ENCODE measurements at regions not wholly inside any gene's neighbourhood (a gene's known extent, or its start where the extent isn't known, plus 50 kb on each side); places are given as distances from the start of the nearest gene placed in this dataset.

DNA sequence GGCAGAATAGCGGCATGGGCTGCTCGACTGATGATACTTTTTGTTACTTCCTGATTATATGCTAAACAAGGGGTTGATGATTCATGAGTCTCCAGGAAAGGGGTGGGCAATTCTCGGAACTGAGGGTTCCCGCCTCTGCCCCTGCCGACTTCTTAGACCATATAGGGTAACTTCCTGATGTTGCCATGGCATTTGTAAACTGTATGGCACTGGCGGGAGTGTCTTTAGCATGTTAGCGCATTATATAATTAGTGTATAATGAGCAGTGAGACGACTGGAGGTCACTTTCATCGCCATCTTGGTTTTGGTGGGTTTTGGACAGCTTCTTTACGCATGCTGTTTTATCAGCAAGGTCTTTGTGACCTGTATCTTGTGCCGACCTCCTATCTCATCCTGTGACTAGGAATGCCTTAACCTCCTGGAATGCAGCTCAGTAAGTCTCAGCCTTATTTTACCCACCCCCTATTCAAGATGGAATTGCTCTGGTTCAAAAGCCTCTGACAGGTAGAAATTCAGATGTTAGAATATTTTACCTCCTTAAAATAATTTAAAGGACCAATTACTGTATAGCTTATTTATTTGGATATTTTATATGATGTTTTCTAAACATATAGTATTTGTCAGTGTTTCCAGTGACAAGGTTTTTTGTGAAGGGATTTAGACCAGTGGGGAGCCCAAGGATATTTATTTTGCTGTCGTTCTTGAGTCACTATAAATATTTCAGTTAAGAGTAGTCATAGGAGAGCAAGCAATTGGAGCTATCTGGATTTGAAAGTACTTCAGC lies 90.1 kb upstream of the PIK3CG start:
- H3K27me3 ChIP-seq = no peaks in the 10 kb centered on the region
- H3K36me3 ChIP-seq = no peaks in the 10 kb centered on the region
- no peak overlapping the region for H3K27ac ChIP-seq
- DNase-seq (ENCODE audit: low spot score in 2 of 2) = no peak
- no peaks in the 10 kb centered on the region for H3K4me1 ChIP-seq
- H3K9me3 ChIP-seq = no peaks in the 10 kb centered on the region
- TF ChIP-seq POLR2AphosphoS5 (IDR thresholded peaks at IDR 0.05) (no peak), POLR2A (IDR thresholded peaks at IDR 0.05) (no peak), EP300 (IDR thresholded peaks at IDR 0.05) (no peak)
- TF ChIP-seq, protein P1, sequence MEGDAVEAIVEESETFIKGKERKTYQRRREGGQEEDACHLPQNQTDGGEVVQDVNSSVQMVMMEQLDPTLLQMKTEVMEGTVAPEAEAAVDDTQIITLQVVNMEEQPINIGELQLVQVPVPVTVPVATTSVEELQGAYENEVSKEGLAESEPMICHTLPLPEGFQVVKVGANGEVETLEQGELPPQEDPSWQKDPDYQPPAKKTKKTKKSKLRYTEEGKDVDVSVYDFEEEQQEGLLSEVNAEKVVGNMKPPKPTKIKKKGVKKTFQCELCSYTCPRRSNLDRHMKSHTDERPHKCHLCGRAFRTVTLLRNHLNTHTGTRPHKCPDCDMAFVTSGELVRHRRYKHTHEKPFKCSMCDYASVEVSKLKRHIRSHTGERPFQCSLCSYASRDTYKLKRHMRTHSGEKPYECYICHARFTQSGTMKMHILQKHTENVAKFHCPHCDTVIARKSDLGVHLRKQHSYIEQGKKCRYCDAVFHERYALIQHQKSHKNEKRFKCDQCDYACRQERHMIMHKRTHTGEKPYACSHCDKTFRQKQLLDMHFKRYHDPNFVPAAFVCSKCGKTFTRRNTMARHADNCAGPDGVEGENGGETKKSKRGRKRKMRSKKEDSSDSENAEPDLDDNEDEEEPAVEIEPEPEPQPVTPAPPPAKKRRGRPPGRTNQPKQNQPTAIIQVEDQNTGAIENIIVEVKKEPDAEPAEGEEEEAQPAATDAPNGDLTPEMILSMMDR (IDR thresholded peaks at IDR 0.05) = no peak
- 75% methylated on average over 12 of the region's 12 CpGs for WGBS
- no peak overlapping the region for H3K4me3 ChIP-seq

DNA sequence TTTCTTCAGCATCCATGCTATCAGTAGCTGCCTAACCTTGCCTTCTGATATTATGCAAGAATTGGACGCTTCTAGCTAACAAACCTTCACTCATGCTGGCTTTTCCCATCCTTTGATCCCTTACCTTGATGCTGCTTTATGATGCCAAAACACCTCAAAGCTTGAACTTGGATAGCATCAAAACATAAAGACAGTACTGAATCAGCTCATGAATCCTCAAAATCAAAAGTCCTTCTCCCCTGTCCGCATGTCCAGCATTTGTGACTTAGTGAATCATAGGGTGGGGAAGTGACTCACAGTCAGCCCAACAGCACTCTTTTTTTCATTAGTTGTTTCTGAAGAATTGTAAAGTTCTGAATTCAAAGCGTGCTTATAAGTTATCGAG lies 89.5 kb upstream of the PIK3CG start:
- WGBS = 63% methylated on average over 4 of the region's 4 CpGs
- no peak for DNase-seq (ENCODE audit: low spot score in 2 of 2)
- Histone ChIP-seq H3K9me3 (no peaks in the 10 kb centered on the region), H3K4me3 (no peak overlapping the region), H3K27ac (no peak overlapping the region), H3K36me3 (no peaks in the 10 kb centered on the region), H3K27me3 (no peaks in the 10 kb centered on the region), H3K4me1 (no peaks in the 10 kb centered on the region)
- no peak for TF ChIP-seq POLR2A (IDR thresholded peaks at IDR 0.05)
- TF ChIP-seq EP300 (IDR thresholded peaks at IDR 0.05) = no peak
- TF ChIP-seq POLR2AphosphoS5 (IDR thresholded peaks at IDR 0.05) = no peak
- TF ChIP-seq, protein P1 (IDR thresholded peaks at IDR 0.05) = no peak

DNA sequence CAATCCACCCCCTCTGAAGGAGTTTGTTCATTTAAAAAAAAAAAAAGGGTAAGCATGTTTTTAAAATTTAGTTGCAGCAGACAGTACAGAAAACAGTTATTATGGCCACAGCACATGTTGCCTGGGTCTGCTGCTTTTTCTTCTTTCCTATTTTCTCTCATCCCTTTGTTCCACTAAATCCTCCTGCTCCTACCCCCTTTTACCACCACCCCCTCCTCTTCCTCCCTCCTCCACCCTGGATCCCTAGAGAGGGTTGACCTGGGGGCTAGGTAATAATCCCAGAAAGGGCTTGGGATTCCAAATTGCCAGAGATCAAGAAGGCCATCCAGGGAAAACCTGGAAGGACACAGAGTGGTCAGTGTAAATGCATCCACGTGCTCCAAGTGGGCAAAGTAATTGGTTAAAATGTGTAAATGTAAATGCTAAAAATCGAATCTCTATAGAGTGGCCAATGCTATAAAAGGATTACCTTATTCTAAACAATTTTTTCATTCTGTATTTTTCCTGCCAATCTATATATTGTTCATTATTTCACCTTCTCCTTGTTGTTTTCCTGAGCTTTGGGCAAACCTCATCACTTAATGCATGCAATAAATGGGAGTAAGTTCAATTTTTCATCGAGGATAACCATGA lies 89.0 kb upstream of the PIK3CG start:
- Histone ChIP-seq H3K9me3 (no peaks in the 10 kb centered on the region), H3K4me1 (no peaks in the 10 kb centered on the region), H3K27ac (no peak overlapping the region), H3K36me3 (no peaks in the 10 kb centered on the region), H3K27me3 (no peaks in the 10 kb centered on the region), H3K4me3 (no peak overlapping the region)
- no peak for DNase-seq (ENCODE audit: low spot score in 2 of 2)
- TF ChIP-seq POLR2AphosphoS5 (IDR thresholded peaks at IDR 0.05) (no peak), EP300 (IDR thresholded peaks at IDR 0.05) (no peak), POLR2A (IDR thresholded peaks at IDR 0.05) (no peak)
- TF ChIP-seq, protein P1 (IDR thresholded peaks at IDR 0.05) = no peak
- WGBS = 83% methylated on average over 3 of the region's 3 CpGs

DNA sequence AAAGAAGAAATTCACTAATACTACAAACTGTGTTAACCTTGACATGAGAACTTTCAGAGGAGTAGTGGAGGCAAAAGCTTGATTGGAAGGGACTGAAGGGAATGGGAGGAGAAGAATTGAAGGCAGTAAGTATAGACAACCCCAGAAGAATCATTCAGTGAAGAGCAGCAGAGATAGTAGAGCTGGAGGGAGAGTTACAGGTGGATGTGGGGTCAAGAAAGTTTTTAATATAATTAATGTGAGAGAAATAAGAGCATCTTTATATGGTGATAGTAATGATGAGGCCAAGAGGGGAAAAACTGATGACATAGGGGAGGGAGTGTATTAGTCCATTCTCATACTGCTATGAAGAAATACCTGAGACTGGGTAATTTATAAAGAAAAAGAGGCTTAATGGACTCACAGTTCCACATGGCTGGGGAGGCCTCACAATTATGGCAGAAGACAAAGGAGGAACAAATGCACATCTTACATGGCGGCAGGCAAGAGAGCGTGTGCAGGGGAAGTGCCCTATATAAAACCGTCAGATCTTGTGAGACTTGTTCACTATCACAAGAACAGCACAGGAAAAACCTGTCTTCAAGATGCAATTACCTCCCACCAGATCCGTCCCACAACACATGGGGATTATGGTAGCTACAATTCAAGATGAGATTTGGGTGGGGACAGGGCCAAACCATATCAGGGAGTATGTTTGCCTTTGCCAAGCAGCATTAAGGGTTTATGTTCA lies 88.3 kb upstream of the PIK3CG start:
- no peaks in the 10 kb centered on the region for H3K27me3 ChIP-seq

DNA sequence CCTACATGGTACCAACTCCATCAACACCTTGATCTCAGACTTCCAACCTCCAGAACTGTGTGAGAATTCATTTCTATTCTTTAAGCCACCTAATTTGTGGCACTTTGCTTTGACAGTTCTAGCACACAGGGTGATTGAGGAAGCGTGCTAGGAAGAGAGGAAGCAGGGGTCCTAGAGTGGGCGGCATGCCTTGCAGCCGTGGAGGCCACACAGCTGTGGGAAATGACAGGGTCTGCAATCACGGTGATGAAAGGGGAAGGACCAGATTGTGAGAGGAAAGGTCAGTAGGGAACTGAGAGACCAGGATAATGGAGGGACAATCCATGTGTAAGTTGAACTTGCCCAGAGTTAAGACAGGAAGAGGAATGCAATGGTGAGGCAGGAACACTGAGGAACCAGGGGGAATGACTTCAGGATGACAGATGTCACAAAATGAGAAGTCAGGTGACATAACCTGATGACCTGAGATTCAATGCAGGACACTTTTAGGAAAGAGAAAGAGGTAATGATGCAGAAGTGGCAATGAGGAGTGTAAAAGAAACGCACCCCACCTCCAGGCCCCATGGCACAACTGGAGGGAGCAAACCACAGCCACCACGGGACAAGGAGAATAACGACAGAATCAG lies 87.3 kb upstream of the PIK3CG start:
- TF ChIP-seq, protein P1 (IDR thresholded peaks at IDR 0.05) = no peak
- TF ChIP-seq POLR2A (IDR thresholded peaks at IDR 0.05) (no peak), POLR2AphosphoS5 (IDR thresholded peaks at IDR 0.05) (no peak), EP300 (IDR thresholded peaks at IDR 0.05) (no peak)
- Histone ChIP-seq H3K9me3 (no peaks in the 10 kb centered on the region), H3K27ac (no peak overlapping the region), H3K4me1 (no peaks in the 10 kb centered on the region), H3K36me3 (no peaks in the 10 kb centered on the region), H3K4me3 (no peak overlapping the region), H3K27me3 (no peaks in the 10 kb centered on the region)
- 82% methylated on average over 7 of the region's 7 CpGs for WGBS
- DNase-seq (ENCODE audit: low spot score in 2 of 2) = no peak

More for the DNA sequence above, 88.3 kb upstream of the PIK3CG start:
- no peak for TF ChIP-seq POLR2AphosphoS5 (IDR thresholded peaks at IDR 0.05)
- TF ChIP-seq POLR2A (IDR thresholded peaks at IDR 0.05) = no peak
- no peak overlapping the region for H3K27ac ChIP-seq
- DNase-seq (ENCODE audit: low spot score in 2 of 2) = no peak
- H3K9me3 ChIP-seq = no peaks in the 10 kb centered on the region
- H3K4me1 ChIP-seq = no peaks in the 10 kb centered on the region
- no peak overlapping the region for H3K4me3 ChIP-seq
- 86% methylated on average over 4 of the region's 4 CpGs for WGBS
- no peaks in the 10 kb centered on the region for H3K36me3 ChIP-seq

Data from suprapubic skin (tissue), 4 donors.